ENCODE measurements at regions not wholly inside any gene's neighbourhood (a gene's known extent, or its start where the extent isn't known, plus 50 kb on each side); places are given as distances from the start of the nearest gene placed in this dataset.

DNA sequence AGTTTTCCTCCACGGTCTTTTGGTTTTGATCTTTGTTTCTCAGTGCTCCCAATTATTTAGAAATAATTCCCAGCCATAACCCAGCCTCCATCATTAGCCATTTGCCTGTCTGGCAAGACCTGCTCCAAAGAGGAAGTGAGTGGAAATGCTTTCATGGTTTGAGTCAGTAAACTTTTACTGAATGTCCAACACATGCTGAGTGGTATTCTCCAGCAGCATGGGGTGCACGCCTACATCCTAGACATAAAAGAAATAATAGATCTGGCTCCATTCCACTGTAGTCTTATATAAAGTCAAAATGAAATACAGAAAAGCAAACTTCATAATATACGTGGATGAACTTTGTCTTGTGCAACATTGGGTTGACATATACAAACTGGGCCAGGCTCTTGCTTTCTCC, 757.2 kb downstream of the TLE1 start:
- no peak for DNase-seq (ENCODE audit: low read depth)

GRCh38 chr9:80931163-80931562, 758.2 kb downstream of the TLE1 start:
- no peak for DNase-seq (ENCODE audit: low read depth)

DNA sequence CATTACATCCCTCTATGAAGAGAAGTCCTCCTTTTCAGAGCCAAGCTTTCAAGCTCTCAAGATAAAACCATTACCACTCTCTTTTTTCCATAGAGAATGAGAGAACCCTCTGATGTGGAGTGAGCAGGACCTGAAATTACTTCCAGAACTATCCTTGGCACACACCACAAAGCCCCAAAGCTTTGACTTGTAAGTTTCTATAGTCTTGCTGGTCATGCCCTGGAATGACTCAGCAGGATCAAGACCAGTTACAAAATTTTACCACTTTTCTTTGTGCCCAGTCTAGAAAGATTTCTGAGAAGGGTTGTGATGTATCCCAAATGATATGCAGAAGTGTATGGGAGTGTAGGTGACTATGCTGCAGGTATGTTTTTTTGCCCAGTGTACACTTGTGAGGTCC, 760.6 kb downstream of the TLE1 start:
- no peak for DNase-seq (ENCODE audit: low read depth)

DNA sequence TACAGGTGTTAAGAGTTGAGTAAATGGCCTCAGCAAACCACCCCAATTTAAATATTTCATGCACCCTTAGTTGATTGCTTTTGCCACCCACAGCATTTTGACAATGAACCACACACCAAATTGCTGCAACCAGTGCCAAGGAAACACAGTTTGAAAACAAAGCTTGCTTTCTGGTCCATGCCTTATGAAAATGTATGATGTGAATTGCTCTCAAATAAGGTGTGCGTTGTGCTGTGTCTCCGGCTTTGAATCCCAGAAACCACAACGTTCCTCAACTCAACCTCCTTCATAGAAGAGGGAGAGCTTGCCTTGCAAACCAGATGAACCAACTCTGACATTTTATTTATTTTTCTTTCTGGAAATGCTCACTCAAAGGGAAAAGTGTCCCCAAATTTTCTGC, 762.7 kb downstream of the TLE1 start:
- no peak for DNase-seq (ENCODE audit: low read depth)

DNA sequence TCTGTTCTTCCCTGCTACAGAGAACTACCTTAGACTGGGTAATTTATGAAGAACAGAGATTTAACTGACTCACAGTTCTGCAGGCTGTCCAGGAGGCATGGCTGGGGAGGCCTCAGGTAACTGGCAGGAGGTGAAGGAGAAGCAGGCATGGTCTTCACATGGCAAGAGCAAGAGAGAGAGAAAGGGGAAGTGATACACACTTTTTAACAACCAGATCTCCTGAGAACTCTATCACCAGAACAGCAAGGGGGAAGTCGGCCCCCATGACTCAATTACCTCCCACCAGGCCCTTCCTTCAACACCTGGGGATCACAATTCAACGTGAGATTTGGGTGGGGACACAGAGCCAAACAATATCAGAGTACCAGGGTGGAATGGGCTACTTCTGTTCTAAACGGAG, 766.8 kb downstream of the TLE1 start:
- no peak for DNase-seq (ENCODE audit: low read depth)

- DNase-seq (ENCODE audit: low read depth): no peak
Measured at GRCh38 chr9:80906728-80907127, 782.6 kb downstream of the TLE1 start.

DNA sequence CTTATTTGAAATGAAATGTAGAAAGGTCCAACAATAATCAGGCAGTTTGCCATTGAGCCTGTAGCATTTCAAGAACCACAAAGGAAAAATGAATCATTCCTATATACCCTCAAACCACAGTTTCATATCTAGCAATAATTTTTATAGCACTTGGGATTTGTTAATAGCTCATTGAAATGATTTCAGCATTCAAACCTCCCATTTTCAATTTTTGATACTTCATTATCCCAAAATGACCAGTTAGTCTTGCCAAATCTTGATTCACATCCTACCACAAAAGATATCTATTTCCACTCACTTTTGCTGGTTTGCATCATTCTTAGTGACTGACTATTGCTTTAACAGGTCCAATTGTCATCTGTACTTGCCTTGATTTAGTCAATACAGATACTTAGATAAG, 790.1 kb downstream of the TLE1 start:
- no peak for DNase-seq (ENCODE audit: low read depth)

DNA sequence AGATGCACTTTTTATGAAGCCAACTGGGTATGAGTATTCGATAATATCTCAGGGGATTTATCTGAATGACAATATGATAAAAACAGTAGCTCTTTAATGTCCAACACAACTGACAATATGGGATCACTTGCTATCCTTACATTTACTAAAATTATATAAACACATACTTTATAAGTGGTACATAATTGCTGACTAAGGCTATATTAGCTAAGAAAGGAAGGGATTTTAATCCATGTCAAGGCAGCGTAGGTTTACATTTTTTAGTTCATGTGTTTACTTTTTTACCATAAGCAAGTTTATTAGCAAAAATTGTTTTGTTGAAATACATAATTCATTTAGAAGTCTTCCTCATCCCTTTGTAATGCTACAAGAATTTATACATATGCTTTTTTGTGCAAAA, 796.2 kb downstream of the TLE1 start:
- DNase-seq (ENCODE audit: low read depth): no peak

DNA sequence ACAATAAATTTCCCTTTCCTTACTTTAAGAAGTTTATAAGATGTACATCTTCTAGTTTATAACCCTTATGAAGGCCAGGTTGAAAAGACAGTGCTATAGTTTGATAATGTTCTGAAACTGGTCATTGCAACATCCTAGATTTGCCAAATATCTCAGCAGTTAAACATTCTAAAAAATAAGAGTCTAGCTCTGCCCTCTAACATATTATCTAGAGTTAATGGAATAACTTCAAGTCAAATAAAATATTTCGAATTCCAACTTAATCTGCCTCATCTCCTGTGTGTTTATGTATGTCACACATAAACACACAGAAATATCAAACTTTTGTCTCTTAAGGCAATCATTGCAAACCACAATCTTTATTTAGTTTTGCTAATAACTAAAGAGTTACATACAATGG, 796.6 kb downstream of the TLE1 start:
- DNase-seq (ENCODE audit: low read depth): no peak

DNA sequence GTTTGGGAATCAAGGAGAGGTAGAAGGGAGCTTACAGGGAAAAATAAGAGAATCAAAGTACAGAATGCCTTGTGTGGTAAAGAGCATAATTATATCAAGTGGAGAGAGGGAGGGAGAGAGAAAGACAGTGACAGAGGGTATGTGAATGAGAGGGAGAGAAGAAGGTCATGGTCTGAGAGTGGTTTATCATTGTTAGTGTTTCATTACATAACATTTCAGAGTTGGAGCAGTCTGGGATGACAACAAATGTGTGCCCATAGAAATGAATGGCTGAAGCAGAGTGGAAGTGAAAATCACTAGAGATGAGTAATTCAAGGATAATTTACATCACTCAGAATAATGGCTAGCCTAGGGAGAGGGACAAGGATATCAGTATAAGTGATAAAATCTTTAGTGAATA, 799.2 kb downstream of the TLE1 start:
- peak; percentile 7 for DNase-seq (ENCODE audit: low read depth)

DNA sequence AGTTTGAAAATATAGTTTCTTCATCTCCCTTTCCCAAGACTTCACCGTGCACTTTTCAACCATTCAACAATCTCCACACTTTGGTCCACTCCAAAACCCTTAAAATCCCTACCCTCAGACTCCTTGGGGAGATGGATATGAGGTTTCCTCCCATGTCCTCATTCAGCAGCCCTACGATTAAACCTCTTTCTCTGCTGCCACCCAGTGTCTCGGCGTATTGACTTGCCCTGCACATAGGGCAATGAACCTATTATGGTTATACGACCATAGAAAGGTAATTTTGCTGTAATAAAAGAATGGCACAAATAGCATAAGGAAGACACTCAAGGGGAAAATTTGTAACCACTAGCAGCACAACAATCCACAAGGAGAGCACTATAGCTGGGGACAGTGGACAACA, 803.5 kb downstream of the TLE1 start:
- no peak for DNase-seq (ENCODE audit: low read depth)

- no peak for DNase-seq (ENCODE audit: low read depth)
Measured at GRCh38 chr9:80883826-80884579, 805.3 kb downstream of the TLE1 start.

GRCh38 chr9:80883426-80883825, 805.9 kb downstream of the TLE1 start:
- DNase-seq (ENCODE audit: low read depth): no peak

- no peak for DNase-seq (ENCODE audit: low read depth)
Measured at GRCh38 chr9:80881940-80882339, 807.4 kb downstream of the TLE1 start.

- no peak for DNase-seq (ENCODE audit: low read depth)
Measured at GRCh38 chr9:80881320-80881719, 808.0 kb downstream of the TLE1 start.

- peak; percentile 4 for DNase-seq (ENCODE audit: low read depth)
Measured at GRCh38 chr9:80878556-80878955, 810.8 kb downstream of the TLE1 start.

GRCh38 chr9:80875947-80876346, 813.4 kb downstream of the TLE1 start:
- no peak for DNase-seq (ENCODE audit: low read depth)

- DNase-seq (ENCODE audit: low read depth): peak; percentile 62
Measured at GRCh38 chr9:80874276-80874675, 815.1 kb downstream of the TLE1 start.

- peak; percentile 5 for DNase-seq (ENCODE audit: low read depth)
Measured at GRCh38 chr9:80873861-80874260, 815.5 kb downstream of the TLE1 start.

GRCh38 chr9:80871596-80871995, 817.8 kb downstream of the TLE1 start:
- no peak for DNase-seq (ENCODE audit: low read depth)

DNA sequence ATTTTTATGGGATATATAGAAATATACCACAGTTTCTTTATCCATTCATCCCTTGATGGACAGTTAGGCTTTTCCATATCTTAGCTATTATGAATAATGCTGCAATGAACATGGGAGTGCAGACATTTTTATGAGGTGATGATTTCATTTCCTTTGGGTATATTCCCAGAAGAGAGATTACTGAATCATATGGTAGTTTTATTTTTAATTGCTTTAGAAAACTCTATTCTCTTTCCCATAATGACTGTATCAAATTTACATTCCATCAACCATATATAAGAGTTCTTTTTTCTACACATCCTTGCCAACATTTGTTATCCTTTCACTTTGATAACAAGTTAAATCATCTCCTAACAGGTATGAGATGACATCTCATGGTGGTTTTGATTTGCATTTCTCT, 821.6 kb downstream of the TLE1 start:
- DNase-seq (ENCODE audit: low read depth): no peak

GRCh38 chr9:80866576-80867227, 822.6 kb downstream of the TLE1 start:
- DNase-seq (ENCODE audit: low read depth): no peak

- no peak for DNase-seq (ENCODE audit: low read depth)
Measured at GRCh38 chr9:80866121-80866520, 823.2 kb downstream of the TLE1 start.

GRCh38 chr9:80843028-80843427, 846.3 kb downstream of the TLE1 start:
- DNase-seq (ENCODE audit: low read depth): no peak

All from renal cortical epithelial cell (primary cell).